HG03064 (cell line): ENCODE measurements at regions not wholly inside any gene's neighbourhood (a gene's known extent, or its start where the extent isn't known, plus 50 kb on each side); places are given as distances from the start of the nearest gene placed in this dataset.

Source experiments
- ATAC-seq: cut with Tn5 transposase; IDR thresholded peaks from one replicate; pipeline ENCODE4 v1.9.1; 2021; ENCODE audit warnings: low read depth; ENCODE audit not compliant: unreplicated experiment

- no peak for ATAC-seq
Measured at GRCh38 chr18:55064073-55064472, 104.8 kb upstream of the CCDC68 start.

- no peak for ATAC-seq
Measured at GRCh38 chr18:55054021-55054990, 95.0 kb upstream of the CCDC68 start.

- ATAC-seq = no peak
Measured at GRCh38 chr18:55048892-55049291, 89.6 kb upstream of the CCDC68 start.

- ATAC-seq = no peak
Measured at GRCh38 chr18:55047546-55047945, 88.3 kb upstream of the CCDC68 start.

GRCh38 chr18:55041366-55041765 lies 82.1 kb upstream of the CCDC68 start:
- ATAC-seq = no peak

DNA sequence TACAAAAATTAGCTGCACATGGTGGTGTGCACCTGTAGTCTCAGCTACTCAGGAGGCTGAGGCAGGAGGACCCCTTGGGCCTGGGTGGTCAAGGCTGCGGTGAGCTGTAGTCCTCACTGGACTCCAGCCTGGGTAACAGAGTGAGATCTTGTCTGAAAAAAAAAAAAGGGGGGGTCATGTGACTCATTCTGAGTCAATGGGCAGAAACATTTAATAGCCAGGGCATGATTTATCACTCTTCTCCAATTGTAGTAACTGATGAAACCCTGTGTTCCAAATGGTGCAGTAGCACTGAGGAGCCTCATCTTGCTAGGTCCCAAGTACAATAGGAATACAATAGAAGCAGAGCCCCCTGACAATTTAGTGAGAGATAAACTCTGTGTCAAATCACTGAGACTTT lies 78.9 kb upstream of the CCDC68 start:
- ATAC-seq = no peak

DNA sequence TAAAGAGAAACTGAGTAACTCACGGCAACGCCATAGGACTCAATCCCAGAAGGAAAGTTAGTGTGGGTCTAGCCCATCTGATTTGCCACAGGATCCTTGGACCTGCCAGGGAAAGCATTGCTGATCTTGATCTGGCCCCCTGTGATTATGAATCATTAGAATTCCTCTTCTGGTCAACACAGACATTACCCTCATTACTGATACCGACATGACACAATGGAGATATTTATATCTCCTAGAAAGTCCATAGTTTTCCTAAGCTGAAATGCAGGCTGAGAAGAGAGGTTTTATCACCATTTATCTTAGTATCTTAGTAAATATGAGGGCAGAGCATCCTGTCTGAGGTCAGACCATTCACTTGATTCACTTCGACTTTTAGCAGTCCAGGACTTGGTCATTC lies 75.5 kb upstream of the CCDC68 start:
- ATAC-seq = no peak

DNA sequence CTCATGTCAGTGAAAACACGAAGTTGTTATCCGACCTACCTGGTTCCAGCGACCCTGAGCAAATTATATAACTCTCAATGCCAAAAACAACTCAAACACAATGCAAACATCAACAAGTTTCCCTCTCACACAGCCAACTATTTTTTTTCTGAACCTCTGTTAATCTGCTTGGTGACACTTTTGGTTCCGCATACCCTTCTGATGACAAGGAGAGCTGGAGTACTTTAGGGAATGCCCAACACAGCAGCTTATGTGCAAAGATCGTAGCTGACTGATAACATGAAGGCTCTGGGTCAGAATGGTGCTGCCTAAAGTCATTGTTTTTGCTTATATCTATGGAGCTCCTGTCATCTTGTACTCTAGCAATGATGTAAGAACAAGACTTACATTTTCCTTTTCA lies 72.7 kb upstream of the CCDC68 start:
- ATAC-seq = no peak

GRCh38 chr18:55031576-55031975 lies 72.3 kb upstream of the CCDC68 start:
- no peak for ATAC-seq

DNA sequence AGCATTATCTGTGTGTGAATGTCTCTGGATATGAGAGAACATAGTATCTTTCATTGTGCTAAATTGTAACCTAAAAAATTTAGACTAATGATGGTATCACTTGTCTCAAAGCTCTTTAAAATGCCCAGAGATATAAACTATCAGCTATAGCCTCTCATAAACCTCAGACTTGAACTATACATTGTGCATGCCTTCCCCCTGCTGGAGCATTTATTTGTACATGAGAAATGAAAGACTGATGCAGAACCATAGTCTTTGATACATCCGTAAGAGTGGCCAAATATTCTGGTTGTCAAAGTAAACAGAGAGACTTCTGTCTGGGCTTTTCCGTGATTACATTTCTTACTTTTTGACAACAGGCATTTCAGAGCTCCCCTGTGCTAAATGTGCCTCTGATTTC lies 71.9 kb upstream of the CCDC68 start:
- no peak for ATAC-seq

- ATAC-seq = no peak
Measured at GRCh38 chr18:55024564-55024963, 65.3 kb upstream of the CCDC68 start.

- no peak for ATAC-seq
Measured at GRCh38 chr18:55018602-55019001, 59.3 kb upstream of the CCDC68 start.

- no peak for ATAC-seq
Measured at GRCh38 chr18:55014095-55014494, 54.8 kb upstream of the CCDC68 start.

DNA sequence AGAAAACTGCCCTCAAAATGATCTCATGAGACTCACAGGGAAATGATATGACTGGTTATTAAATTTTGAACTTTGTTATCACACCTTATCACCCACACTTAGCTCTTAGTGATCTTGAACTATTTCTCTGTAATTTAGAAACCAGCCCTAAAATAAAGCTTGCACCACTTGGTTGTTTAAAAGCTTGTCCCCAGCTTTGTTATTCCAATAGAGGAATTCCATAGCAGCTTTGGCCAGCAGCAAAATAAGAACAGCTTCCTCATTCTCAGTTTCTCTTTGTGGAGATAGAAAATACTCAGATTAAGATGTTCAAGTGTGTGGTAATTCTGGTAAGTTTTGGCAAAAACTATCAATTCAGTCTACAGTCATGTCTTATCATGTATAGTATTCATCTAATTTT lies 54.4 kb upstream of the CCDC68 start:
- ATAC-seq = no peak

DNA sequence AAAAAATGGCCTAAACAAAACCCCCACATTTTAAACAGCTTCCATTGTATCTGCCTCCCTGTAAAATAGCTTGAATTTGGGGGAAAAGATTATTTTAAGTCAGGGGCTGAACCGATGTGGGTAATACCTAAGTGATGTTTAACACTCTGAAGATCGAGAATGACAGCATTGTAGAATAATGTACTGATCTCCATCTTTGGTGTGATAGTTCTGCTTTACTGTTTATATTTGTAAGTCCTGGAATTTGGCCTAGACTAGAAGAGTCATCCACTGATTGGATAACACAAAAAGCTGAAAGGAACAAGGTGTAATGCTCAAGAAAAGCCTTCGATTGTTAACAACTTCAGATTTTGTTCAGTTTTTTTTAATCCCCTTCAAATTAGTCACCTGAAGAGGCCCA lies 53.8 kb upstream of the CCDC68 start:
- ATAC-seq = no peak

DNA sequence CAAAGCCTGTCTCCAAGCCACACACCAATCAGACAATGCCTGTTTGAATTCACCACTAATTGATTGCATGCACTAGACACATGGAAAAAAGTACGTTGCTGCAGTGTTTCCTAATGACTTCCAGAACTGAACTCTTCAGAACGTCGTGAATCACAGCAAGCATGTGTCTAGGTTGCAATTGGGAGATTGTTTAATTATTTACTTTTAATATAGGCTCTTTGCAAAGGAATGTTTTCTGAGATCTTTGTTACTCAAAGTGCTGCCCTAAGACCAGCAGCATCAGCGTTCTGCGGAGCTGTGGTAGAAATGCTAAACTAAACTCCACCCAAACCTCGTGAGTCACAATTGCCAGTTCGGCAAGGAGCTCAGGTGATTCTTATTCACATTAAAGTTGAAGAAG lies 52.7 kb upstream of the CCDC68 start:
- ATAC-seq = no peak
